DMS53 treated with DMSO at 0.1 percent for 48 hours (cell line): ENCODE measurements at regions not wholly inside any gene's neighbourhood (a gene's known extent, or its start where the extent isn't known, plus 50 kb on each side); places are given as distances from the start of the nearest gene placed in this dataset.

ENCODE experiments used
- DNase-seq: peaks from one replicate; lab custom pipeline; 2025; ENCODE audit not compliant: unreplicated experiment; lab: John Stamatoyannopoulos, UW

- DNase-seq, result peak; percentile 6
Observed at GRCh38 chr3:113136071-113136470, 75.3 kb upstream of the BOC start.

DNA sequence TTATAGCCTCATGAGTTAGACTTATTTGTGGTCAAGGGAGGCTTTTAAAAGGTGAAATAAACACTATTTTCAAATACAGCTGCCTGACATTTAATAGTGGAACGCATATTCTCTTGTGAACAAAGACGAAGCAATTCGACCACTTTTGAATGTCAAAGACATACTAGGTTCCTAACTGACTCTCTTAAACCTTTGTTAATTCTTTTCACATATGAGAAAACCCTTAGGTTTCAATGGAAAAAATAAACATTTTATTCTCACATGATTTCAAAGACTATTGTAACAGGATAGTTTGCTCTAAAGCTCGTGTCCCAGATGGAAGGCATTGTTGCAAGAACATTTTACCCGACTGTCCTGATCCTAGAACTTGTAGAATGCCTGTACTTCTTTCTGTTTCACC is 74.8 kb upstream of the BOC start:
- no peak for DNase-seq

DNA sequence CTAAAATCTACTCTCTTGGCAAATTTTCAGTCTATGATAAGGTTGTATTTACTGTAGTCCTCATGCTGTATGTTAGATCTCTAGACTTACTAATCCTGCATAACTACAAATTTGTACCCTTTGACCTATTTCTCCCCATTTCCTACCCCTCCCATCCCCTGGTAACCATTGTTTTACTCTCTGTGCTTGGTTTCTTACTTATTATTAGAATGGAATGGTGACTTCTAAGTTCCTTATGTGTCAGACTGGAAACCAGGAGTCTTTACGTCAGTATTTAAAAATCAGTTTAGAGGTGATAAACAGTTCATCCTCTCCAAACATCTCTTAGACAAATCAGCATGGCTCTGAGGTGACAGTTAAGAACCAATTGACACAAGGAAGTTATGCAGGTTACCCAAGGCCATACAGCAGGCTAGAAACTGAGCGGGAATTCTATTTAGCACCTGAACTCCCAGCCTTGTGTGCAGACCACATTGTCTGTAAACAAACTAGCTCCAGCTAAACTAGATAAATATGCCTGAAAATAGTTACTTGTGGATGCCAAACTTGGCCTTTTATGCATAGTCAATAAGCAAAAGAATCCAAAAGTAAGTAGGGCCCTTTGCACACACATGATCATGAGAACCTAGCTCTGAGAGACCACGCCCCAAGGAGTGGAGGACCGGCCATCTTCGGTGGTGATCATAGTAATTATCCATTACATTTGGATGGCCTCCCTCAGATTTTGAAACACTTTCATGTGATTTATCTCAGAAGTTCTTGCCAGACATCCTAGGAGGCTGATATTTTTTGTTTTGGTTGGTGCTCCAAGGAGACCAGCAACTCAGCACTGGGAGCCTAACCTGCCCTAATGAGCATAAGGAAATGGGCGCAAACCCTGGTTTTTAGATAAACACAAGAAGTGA is 72.3 kb upstream of the BOC start:
- DNase-seq, result no peak

DNA sequence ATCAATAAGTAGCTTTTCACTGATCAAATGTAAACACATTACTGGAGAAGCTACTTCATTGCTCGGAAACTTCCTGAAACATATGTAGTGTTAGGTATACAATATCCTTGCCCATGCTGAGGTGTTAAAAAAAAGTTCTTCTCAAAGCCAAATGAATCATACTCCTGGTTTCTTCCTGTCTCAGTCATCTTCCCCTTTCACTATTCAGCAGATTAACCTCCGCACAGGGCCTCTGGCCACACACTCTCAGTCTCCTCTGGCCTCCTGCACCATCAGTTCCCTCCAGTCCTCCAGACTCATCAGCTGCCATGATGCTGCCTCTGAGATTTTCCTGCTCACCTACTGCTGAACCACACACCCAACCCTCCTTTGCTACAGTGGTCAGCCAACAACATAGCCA is 70.5 kb upstream of the BOC start:
- DNase-seq, result no peak

DNA sequence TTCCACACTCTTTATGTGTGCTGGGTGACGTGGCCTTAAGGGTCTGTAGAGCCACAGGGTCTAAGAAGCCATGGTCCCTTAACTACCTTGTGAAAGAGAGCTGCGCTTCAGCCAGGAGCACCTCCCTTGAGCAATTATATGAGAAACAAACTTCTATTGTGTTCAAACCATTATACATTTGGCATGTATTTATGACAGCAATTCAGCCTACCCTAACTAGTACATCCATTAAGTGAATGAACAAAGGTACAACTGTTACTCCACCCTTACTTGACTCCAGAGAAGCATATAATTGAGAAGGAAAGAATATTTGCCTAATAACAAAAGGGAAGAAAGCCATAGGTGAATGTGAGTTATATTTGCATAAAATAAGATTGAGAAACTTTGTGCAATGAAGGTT is 69.8 kb upstream of the BOC start:
- DNase-seq, result no peak

GRCh38 chr3:113142476-113142875 is 68.9 kb upstream of the BOC start:
- no peak for DNase-seq

- no peak for DNase-seq
Observed at GRCh38 chr3:113143353-113143752, 68.0 kb upstream of the BOC start.

DNA sequence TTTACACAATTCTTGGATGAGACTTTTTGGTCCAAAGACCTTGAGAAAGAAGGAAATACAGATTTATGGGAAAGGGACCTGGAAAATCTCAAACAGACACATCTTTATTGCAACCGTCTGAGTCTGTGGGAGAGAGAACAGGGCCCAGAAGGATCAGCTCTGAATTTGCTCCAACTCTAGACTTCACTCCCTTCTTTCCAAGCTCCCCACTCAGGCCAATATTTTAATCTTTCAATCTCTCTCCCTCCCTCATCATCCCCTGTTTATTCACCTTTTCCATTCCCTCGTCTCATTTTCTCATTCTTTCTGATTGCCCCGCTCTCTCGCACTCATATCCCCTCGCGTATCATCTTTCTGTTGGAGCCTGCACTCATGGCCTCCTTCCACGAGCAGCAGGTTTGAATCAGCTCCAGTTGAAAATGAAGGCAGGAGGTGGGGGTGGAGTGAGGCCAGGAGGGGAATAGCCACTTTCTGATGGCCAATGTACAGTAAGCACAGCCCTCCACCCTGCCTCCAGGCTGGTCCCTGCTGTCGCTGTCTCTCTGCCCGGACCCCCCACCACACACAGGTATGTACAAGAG is 63.6 kb upstream of the BOC start:
- DNase-seq, result no peak

GRCh38 chr3:113148284-113148683 is 63.1 kb upstream of the BOC start:
- DNase-seq, result peak; percentile 4

DNA sequence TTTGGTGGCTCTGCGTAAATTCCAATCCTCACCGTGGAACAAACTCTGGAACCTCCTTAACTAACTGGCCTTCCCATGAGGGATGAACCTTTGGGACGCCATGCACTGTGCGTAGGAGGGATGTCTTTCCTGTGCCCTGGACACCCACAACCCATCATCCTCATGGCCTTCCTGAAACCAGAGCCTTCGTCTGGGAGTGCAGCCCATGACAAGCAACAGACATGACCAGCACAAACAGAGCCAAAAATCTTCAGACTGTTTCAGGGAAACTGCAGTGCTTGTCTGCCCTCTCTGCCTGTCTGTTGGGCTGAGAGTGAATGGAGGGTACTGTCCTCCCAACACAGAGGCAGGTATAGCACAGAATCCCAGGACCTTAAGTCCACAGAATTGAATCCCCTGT is 61.1 kb upstream of the BOC start:
- DNase-seq, result no peak

- peak; percentile 61 for DNase-seq
Observed at GRCh38 chr3:113151461-113152031, 59.8 kb upstream of the BOC start.

- DNase-seq, result no peak
Observed at GRCh38 chr3:113152849-113153248, 58.5 kb upstream of the BOC start.

- DNase-seq, result no peak
Observed at GRCh38 chr3:113153499-113154107, 57.8 kb upstream of the BOC start.

DNA sequence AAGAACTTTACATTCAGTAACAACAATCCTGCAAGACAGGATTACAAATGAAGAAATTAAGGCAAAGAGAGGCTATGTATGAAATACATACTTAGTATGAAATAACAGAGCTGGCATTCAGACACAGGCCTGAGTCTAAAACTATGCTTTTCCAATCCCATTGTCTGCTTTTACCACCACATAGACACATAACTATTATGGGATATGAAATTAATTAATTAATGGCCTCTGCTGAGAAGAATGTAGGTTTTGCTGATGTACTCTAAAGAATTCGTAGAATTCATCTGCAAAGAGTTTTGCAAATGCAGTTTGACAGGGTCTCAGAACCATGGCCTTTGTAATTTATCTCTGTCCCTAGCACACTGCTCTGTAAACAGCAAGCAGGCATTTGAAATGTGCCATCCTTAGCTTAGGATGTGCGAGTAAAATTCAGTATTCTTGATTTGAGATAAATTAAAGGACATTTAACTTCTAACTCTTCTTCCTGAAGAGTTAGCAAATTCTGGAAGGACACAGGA is 54.5 kb upstream of the BOC start:
- no peak for DNase-seq

GRCh38 chr3:113157408-113158030 is 53.8 kb upstream of the BOC start:
- DNase-seq, result no peak

DNA sequence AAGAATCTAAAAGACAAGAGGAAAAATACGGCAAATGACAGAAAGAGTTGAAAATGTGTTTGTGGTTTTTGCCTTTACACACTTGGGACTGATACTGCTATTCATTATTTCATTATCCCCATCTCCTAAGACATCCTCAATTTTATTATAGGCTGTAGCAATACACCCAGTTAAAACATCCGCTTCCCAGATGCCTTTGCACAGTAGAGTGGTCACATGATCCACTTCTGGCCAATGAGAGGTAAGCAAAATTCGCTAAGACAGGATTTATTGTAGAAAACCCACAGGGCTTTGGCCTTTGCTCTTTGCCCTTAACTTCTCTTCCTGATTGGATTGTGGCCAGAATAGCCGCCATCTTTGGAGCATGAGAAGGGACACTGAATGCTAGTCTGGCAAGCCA is 53.2 kb upstream of the BOC start:
- DNase-seq, result no peak
